Loucy (cell line): ENCODE measurements at regions not wholly inside any gene's neighbourhood (a gene's known extent, or its start where the extent isn't known, plus 50 kb on each side); places are given as distances from the start of the nearest gene placed in this dataset.

Source experiments
- CTCF ChIP-seq: fragments of 200-600 bp; sonication (generic); conservative IDR thresholded peaks from 2 replicates; pipeline ENCODE4 v1.5.1; 2014; ENCODE audit warnings: mild to moderate bottlenecking, antibody characterized with exemption, low read length
- EZH2phosphoT487 ChIP-seq: fragments of 200-600 bp; IDR thresholded peaks from 2 replicates; pipeline ENCODE4 v1.6.1; 2018; ENCODE audit warnings: antibody characterized with exemption, mild to moderate bottlenecking, moderate library complexity, borderline replicate concordance

- no peak for TF ChIP-seq CTCF
- no peak for TF ChIP-seq EZH2phosphoT487
Measured at GRCh38 chr13:55649485-55649884, 1491.2 kb upstream of the PRR20A start.
